ENCODE measurements at regions not wholly inside any gene's neighbourhood (a gene's known extent, or its start where the extent isn't known, plus 50 kb on each side); places are given as distances from the start of the nearest gene placed in this dataset.
"Not testable (repeated sequence)": the region's sequence is repeated elsewhere in the genome, so short reads cannot be mapped to it uniquely, and the experiment has no call there.

GRCh38 chr22:47407461-47408025 is 645.1 kb downstream of the TBC1D22A start:
- DNase-seq: no peak

GRCh38 chr22:47406896-47407295 is 644.4 kb downstream of the TBC1D22A start:
- no peak for DNase-seq

GRCh38 chr22:47406180-47406834 is 643.9 kb downstream of the TBC1D22A start:
- DNase-seq: no peak

GRCh38 chr22:47405222-47405621 is 642.8 kb downstream of the TBC1D22A start:
- DNase-seq: not testable (repeated sequence)

GRCh38 chr22:47402876-47403525 is 640.6 kb downstream of the TBC1D22A start:
- no peak for DNase-seq

DNA sequence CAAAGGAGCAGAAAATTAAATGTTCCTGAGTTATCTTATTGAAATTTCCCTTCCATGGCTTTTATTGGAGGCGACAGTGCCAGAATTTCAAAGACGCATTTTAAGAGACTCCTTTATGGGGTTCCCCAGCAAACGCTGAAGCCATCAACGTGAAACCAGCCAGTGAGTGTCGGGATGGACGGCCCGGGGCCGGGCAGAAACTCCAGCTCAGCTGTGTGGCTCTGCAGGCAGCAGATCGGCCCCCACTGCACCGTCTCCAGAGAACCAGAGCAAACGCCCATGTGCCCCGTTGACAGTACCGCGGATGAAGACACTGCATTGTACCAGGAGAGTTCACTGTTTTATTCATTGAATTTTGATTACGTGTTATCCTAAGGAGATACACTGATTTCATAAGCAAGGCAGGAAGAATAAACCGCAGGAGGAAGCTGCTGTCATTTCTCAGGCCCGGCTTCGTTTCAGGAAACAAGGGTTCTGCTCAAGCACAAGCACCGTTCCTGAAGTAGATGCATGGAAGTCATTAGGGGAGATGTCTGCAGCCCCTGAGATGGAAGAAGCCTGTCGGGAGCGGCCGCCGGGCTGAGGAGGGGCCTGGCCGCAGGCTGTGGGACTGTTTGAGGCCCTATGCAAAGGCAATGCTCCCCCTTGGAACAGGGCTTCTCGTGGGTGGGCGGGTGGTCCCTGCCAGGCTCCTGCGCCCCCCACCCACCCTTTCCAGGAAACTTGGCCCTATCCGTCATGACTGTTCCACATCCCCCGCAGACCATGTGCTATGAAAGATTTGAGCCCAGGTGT is 639.7 kb downstream of the TBC1D22A start:
- no peak for DNase-seq

DNA sequence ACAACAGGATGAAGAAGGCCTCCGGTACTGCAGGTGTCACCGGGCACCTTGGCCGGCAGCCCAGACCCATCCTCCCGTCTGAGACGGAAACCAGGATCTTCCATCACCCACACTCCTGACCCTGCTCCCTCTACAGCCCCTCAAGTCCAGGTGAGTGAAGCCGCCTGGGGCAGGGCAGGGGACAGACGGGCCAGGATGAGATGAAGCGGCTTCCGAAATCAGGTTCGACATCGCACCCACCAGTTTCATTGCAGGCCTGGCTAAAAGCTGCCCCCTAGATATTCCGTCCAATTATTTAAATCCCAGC is 639.1 kb downstream of the TBC1D22A start:
- no peak for DNase-seq

- DNase-seq: no peak
These were observed 638.5 kb downstream of the TBC1D22A start for GRCh38 chr22:47400701-47401591.

DNA sequence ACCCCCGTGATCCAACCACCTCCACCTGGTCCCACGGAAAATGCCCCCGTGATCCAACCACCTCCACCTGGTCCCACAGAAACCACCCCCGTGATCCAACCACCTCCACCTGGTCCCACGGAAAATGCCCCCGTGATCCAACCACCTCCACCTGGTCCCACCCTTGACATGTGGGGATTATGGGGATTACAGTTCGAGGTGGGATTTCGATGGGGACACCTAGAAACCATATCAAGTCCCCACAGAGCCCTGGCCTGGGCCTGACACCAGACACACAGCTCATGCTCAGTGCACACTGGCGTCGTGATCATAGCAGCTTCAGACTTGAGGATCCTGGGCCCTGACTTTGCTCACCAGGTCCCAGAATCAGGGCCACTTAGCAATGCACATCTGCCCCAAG is 637.7 kb downstream of the TBC1D22A start:
- DNase-seq: not testable (repeated sequence)

GRCh38 chr22:47398921-47399790 is 636.7 kb downstream of the TBC1D22A start:
- no peak for DNase-seq

- no peak for DNase-seq
These were observed 636.0 kb downstream of the TBC1D22A start for GRCh38 chr22:47398491-47398890.

GRCh38 chr22:47397673-47398072 is 635.2 kb downstream of the TBC1D22A start:
- DNase-seq: no peak

DNA sequence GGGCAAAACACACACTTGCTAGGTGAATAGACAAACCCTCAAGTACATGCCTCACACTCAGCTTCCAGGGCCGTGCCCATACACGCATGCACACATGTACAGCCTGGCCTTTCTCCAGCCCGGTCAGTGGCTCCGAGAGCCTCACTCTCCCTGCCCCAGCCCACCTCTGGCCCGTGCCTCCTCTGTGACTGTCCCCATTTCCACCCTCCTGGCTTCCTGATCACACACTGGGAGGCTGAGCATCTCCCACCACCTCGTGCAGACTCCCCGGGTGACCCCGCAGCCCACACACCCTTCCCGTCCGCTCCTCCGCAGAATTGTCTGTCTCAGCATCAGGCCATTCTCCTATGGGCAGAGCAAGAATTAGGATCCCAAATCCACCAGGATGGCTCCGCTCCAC is 634.1 kb downstream of the TBC1D22A start:
- no peak for DNase-seq

DNA sequence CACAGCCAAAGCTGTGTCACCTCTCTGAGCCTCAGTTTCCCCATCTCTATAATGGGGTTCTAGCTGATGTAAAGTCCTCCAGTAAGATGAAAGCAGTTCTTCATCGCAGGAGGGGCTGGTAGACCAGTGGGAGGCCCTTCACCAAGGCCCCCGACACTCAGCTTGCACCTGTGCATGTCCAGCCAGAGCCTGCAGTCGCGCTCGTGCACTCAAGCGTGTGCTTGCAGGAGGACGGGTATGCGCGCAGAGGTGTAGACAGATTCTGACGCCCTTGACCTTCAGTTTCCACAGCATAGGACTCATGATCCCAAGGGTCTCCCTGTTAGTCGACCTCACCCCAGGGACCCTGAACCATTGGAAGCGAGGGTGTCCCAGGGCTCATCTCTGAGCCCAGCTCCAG is 633.7 kb downstream of the TBC1D22A start:
- DNase-seq: no peak

DNA sequence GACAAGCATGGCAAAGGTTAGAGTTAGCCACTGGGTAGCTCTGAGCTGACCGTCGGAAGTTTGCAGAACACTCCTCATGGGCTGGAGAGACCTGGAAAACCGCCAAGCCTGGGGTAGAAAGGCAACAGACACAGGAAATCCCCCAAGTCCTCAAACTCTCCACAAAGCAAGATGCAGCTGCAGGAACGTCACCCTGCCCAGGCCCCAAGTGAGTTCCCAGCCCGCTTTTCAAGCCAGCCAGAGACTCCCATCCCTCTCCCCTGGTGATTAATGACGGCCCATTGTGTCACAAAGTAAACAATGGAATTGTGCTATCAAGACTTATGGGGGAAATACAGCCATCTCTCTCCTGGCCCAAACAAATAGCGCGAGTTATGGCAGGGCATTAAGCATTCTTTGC is 633.0 kb downstream of the TBC1D22A start:
- no peak for DNase-seq

GRCh38 chr22:47394504-47395440 is 632.3 kb downstream of the TBC1D22A start:
- no peak for DNase-seq

DNA sequence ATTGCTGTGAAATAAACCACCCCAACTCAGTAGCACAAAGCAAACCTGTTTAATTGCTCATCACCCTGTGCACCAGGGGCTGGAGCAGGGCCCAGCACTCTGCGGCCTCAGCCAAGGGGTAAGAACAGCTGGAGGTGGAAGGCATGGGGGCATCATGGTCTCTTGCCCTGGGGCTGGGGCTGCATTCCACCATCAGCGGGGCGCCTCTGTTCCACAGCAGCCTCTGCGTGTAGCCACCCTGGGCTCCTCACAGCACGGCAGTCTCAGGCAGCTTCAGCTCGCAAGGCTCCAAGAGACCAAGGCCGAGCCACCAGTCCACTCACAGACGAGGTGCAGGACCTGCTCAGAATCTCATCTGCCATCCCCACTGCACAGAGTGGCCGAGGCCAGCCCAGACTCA is 630.7 kb downstream of the TBC1D22A start:
- no peak for DNase-seq

DNA sequence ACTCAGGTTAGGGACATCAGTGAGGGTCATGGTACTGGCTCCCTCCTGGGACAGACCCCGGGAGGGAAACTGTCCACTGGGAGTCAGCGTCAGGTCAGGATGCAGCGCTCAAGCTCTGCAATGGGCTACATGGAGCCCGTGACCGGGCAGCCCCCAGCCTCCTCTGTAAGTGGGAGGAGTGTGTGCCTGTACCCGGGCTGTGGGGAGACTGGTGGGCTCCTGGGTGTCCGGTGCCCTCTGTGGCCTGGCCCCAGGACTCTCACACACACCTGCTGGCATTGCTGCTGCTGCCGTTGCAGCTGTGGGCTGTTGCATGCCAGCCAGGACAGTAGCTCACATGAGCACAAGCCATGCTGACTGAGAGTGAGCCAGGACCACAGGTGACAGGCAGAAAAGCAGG is 630.3 kb downstream of the TBC1D22A start:
- DNase-seq: no peak

DNA sequence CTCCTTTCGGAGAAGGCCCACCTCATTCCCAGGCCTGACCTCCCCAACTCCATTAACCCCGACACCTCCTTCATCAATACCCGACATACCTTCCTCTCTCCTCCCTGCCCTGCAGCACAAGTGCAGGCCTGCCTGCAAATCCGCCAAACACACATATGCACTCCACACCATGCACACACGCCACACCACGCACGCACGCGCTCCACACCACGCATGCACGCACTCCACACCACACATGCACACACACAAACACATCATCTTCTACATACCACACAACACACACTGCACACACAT is 629.6 kb downstream of the TBC1D22A start:
- no peak for DNase-seq

DNA sequence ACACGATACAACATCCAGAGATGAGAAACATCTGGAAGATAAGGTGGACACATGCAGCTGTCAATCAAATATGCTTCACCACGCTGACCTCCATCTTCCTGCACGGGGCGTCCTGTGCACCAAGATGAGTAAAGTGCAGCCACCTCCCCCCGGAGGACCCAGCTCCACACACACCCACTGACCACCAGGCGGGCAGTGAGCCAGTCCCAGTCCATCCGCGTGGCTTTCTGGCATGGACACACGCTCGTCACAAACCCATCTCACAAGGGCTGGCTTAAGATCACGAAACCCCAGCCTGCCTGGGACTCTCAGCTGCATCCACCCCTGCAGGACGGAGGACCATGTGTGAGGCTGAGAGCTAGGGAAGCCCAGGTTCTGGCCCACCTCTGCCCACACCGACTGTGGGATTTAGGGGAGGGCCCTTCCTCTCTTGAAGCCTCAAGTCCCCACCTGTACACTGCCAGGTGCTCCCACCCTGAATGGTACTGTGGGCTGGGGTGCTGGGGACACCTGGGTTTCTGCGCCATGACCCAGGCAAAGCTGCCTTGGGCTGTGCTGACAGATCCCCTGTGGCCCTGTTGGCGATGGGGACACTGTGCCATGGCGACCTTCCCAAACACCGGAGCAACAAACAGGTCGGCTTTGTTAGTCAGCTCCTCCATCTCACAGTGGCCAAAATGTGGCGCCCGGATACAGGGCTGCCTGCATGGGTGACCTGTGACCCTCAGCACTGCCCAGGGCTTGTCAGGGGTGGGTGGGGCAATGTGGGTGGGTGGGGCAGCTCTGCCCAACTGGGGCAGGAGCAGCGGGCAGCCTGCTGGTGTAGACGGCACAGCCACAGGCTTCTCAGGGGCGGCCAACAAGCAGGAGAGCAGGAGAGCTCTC is 629.0 kb downstream of the TBC1D22A start:
- DNase-seq: no peak
